ENCODE measurements at regions not wholly inside any gene's neighbourhood (a gene's known extent, or its start where the extent isn't known, plus 50 kb on each side); places are given as distances from the start of the nearest gene placed in this dataset.

- TF ChIP-seq CTCF (IDR thresholded peaks at IDR 0.05) = no peak
- no peak for TF ChIP-seq POLR2A (IDR thresholded peaks at IDR 0.05)
These were observed 241.1 kb upstream of the ZNF507 start for GRCh38 chr19:32104153-32104849.
